Dermis blood vessel endothelial cell (primary cell): ENCODE measurements at regions not wholly inside any gene's neighbourhood (a gene's known extent, or its start where the extent isn't known, plus 50 kb on each side); places are given as distances from the start of the nearest gene placed in this dataset.

ENCODE experiments used
- DNase-seq: peaks from one replicate; pipeline ENCODE4 v3.0.0; 2010

DNA sequence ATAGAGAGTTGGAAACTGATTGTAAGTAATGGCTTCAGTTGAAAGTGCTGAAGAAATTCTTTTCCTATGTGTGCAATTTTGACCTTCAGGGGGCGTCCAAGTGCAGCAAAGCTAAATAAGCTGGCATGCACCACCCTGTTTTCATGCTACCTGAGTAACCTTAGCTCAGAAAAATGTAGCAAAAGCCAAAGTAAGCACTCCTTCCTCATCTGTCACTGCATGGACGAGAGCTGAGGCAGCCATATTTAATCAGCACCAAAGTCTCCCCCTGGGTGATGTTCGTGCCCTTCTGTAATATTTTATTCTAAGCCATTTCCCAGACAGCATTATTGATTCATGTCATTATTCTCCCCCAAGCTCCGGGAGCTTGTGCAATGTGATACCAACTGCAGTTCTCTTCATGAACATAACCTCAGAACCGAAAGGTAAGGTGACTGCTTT, 123.1 kb downstream of the RPS12 start:
- DNase-seq = peak; percentile 48

GRCh38 chr6:132948889-132949288, 134.5 kb downstream of the RPS12 start:
- no peak for DNase-seq

- no peak for DNase-seq
Observed at GRCh38 chr6:132950566-132950965, 136.2 kb downstream of the RPS12 start.

DNA sequence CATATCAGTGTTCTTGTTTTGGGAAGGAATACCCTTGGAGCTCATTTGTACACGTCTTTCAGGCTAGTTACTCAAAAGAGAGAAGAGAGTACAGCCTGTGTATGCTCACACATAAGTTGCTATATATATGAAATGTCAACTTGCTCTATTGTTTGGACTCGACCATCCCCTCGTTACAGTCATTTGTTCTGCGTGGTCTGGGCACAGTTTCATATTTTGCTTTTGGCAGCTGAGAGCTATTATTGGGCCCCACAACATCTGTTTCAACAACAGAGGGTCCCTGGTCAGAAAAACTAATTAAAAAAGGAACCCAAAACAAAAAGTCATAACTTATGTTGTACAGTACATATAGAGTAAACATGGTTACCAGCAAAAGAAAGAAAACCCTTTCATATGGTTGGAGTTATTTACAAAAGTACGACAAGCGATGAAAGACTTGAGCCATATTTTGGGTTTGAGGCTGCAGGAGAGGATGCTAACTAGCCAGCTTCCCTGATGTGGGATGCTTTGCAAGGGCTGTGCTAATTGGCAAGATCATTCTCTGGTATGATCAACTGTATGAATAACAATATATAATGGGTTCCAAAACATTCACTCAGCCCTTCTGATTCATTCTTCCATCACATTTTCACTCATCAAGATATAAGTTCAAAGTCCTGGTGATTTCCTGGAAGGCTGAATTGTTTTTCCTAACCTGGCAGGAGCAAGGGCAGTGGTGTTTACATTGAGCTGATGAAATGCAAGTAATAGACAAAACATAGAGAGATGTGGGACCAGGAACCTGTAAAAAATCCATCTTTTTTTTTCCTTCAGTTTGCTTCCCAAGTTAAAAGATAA, 137.9 kb downstream of the RPS12 start:
- no peak for DNase-seq

GRCh38 chr6:132952986-132953385, 138.6 kb downstream of the RPS12 start:
- DNase-seq = no peak

DNA sequence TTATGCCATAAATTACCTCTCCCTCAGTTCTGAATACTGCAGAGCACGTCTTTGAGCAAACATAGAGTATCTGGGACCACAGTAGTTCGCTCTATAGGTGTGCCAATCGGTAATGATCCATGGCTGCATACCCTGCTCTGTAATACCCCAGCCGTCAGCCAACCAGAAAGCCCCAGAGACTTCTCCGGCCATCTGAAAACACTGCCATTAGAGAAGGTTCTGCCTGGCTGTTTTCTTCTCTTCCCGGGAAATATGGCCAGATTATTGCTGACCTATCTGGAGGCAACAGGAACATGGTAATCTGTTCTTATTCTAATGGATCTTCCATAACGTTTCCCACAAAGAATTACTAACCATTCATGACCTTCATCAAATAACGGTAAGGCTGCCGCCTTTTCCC, 139.9 kb downstream of the RPS12 start:
- no peak for DNase-seq

GRCh38 chr6:132954936-132955335, 140.6 kb downstream of the RPS12 start:
- DNase-seq = no peak

GRCh38 chr6:132959639-132960326, 145.4 kb downstream of the RPS12 start:
- DNase-seq = no peak

DNA sequence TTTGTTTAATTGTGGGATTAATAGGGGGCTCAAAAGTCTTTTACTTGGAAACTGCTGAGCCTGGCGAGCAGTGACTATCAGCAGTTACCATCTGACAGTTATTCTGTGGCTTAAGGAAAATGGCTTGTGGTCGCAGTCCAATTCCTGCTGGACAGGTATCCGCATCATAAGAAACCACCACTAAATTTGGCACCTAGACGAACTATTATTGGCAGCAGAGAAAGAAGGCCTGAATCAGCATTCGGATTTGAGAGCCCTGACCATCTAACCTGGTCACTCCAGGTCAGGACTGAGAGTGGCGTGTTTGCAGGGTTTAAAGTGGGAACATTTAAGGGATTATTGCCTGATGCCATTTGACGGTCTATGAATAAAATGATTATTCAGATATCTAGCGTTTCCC, 146.4 kb downstream of the RPS12 start:
- no peak for DNase-seq

DNA sequence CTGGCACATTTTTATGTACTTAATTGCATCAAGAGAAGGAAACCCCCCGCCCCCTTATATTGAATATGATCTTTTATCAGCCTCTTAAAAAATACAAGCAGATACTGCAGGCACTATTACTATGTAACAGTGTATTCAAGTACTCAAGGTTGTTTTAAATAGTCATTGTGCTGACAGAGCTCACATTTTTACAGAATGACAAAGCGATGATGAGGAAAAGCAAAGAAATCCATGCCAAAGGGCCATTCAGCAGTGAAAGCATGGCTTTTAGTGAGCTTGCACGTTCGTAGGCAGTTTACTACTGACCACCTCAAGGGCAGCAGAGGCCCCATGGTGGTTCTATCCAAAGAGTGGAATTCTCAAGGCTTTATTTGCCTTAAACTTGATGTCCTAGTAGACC, 146.8 kb downstream of the RPS12 start:
- DNase-seq = no peak

GRCh38 chr6:132961610-132962009, 147.2 kb downstream of the RPS12 start:
- no peak for DNase-seq

DNA sequence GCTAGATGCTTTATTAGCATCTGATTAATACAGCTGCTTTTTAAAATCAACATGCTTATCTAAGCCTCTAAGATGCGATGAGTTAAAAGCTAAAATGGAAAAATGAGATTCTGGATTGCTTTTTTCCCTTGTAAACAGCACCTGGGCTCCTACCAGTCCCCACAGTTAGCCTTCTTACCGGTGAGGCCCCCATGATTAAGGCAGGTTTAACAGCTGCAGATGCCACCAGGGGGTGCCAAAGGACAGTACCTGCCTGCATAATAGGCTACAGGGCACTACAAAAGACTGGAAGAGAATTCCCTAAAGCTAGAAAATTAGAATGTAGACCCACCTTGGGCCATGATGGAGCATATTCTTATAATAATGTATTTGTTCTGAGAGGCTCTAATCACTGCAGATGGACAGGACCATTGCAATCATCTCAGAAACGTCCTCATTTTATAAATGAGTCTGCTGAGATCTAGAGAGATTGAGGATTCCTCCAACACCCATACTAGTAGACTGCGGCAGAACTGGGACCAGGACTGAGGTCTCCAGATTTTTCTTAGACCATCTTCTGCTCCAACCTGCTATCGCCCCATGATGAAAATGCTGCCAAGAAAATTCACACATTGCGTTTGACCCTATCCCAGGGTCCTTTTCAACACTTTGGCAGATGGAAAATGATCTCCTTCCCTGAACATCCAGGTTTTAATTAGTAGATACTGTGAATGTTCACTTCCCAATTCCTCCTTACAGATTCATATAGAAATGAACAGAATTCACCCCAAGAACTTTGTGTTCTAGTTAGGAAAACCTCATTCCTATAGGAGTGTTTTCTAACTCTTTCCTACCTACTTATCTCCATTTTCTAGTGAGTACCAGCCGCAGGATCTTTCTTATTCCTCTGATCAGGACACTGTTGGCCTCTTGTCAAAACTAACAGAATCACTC, 148.8 kb downstream of the RPS12 start:
- peak; percentile 76 for DNase-seq

GRCh38 chr6:132964101-132964867, 149.9 kb downstream of the RPS12 start:
- peak; percentile 57 for DNase-seq

DNA sequence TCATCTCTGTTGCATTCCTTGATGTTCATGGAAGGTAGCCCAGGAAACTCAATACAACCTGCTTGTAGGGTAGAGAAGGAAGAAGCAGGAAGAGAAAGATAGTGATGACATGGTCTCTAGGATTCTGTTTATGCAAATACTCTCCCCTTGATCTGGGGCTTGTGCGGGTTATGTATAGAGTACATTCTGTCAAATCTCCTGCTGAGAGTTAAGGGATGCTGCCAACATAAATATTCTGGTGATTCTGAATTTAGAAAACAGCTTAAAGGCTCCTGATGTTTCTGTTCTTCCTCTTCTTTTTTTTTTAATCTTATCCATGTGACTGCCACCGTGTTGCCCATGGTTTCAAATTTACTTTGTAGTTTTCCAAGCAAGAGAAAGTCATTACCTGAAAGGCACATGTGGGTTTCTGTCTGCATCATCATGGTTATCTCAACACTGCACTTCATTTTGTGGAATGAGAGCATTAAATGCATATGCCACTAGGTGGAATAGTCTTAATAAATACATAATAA, 150.6 kb downstream of the RPS12 start:
- DNase-seq = no peak

DNA sequence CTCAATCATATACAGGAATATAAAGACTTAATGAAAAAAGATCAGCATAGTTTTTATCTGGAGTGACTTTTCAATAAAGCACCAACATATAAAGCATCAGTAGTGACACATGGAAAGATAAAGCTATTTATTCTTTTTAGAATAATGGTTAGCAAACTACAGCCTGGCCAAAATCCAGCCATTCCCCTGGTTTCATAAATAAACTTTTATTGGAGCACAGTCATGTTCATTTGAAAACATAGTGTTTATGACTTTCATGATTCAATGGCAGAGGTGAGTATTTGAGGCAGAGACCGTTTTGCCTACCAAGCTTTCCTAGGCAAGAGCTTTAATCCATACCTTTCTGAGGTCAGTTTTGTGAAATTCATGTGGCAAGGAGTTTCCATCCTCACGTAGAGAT, 153.5 kb downstream of the RPS12 start:
- DNase-seq = no peak

DNA sequence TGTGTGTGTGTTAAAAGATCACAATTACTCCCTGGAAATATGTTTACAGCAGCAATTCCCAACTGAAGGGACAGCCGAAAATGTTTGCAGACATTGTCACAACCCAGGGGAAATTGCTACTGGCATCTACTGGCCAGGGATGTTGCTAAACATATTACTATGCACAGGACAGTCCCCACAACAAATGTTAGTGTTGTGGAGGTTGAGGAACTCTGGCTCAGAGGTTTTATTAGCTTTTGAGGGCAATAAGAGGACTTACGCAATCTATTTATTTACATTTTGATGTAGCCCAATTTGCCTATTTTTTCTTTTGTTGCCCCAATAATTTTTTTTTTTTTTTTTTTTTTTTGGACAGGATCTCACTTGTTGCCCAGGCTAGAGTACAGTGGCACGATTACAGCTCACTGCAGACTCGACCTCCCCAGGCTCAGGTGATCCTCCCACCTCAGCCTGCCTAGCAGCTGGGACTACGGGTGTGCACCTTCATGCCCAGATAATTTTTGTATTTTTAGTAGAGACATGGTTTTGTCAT, 154.1 kb downstream of the RPS12 start:
- no peak for DNase-seq

- DNase-seq = no peak
Observed at GRCh38 chr6:132969196-132969595, 154.8 kb downstream of the RPS12 start.

DNA sequence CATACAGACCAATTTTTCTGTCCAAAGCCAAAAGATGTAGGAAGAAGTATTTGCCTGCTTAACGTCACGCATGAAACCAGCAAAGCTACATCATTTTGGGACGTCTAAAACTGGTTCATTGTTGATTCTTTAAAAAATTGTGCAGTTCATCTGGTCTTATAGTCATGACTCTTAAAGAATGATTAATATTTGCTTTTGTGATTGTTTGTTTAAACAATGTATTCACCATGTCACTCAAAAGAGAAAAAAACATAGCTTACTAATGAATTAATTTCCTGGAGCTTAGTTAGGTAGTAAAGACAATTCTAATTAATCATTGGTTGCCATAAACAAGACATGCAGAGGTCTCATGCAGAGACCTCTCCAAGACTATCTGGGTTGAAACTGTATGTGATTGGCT, 157.3 kb downstream of the RPS12 start:
- DNase-seq = no peak

DNA sequence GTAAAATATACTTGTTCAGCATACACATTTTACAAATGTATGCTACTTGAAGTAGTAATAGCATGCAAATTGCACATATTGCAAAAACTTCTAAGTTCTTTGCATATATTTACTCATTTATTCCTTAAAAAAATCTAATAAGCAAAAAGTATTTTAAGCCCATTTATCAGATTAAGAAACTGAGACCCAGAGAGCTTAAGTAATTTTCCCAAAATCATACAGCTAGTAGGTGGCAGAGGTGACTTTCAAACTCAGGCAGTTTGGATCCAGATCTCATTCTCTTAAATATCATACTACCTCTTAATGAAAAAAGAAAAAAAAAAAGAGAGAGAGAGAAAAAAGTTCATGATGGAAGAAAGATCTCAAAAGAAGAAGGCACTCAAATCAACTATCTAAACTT, 157.9 kb downstream of the RPS12 start:
- DNase-seq = no peak

DNA sequence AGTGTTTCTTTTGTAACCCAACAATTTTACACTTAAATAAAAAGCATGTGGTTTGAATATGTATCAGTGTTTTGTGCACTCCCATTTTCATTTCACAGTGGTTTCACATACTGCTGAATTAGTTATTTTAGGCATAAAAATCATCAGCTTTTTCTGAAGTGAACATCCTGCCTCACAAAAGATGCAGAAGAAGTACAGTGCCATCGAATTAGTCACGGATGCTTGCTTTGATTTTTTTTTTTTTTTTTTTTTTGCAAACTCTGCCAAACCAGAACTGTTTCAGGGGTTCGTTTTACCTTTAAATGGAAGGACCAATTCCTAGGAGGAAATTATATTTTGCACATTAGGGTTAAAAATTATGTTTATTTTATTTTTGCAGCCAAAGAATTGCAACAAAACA, 158.6 kb downstream of the RPS12 start:
- DNase-seq = no peak

GRCh38 chr6:132973514-132973993, 159.2 kb downstream of the RPS12 start:
- no peak for DNase-seq

DNA sequence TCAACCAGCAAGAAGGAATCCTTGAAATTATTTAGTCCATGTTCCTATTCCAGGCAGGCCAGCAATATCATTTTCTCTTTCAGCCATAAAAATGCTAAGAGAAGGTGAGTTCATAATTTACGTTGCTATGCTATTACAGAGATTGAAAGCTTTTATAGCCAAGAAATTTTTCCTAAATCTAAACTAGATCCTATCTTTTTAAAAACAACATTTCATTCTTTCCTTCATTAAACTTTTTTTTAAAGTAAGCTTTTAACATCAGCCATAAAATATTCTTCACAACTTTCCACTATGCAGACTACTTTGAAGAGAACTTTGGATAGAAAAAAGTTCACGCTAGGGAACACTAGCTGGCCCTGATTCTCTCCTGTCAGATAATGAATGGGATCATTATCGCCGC, 159.8 kb downstream of the RPS12 start:
- no peak for DNase-seq
